ENCODE measurements at regions not wholly inside any gene's neighbourhood (a gene's known extent, or its start where the extent isn't known, plus 50 kb on each side); places are given as distances from the start of the nearest gene placed in this dataset.
"Not testable (repeated sequence)": the region's sequence is repeated elsewhere in the genome, so short reads cannot be mapped to it uniquely, and the experiment has no call there.

GRCh38 chr1:242912855-242913254, 342.2 kb downstream of the CEP170 start:
- TF ChIP-seq CTCF, POLR2A (IDR thresholded peaks at IDR 0.05): not testable (repeated sequence)

Measured in upper lobe of left lung (tissue), 4 donors.